Progenitor cell of endocrine pancreas (in vitro differentiated cells): ENCODE measurements at regions not wholly inside any gene's neighbourhood (a gene's known extent, or its start where the extent isn't known, plus 50 kb on each side); places are given as distances from the start of the nearest gene placed in this dataset.
"Not testable (repeated sequence)": the region's sequence is repeated elsewhere in the genome, so short reads cannot be mapped to it uniquely, and the experiment has no call there.

Experiments used
- DNase-seq: peaks from one replicate; pipeline ENCODE4 v3.0.0; 2021; ENCODE audit warnings: low spot score; ENCODE audit not compliant: unreplicated experiment
- H3K27ac Mint-ChIP-seq: 2 replicates; pipeline ENCODE4 v1.8.0; 2021; ENCODE audit warnings: mild to moderate bottlenecking, moderate library complexity, mixed read lengths
- H3K27me3 Mint-ChIP-seq: 2 replicates; pipeline ENCODE4 v1.8.0; 2021; ENCODE audit warnings: mixed read lengths
- H3K36me3 Mint-ChIP-seq: 2 replicates; pipeline ENCODE4 v1.8.0; 2022; ENCODE audit warnings: mixed read lengths; ENCODE audit not compliant: insufficient read depth
- H3K4me1 Mint-ChIP-seq: 2 replicates; pipeline ENCODE4 v1.8.0; 2021; ENCODE audit warnings: low read depth, mixed read lengths
- H3K4me3 Mint-ChIP-seq: 2 replicates; pipeline ENCODE4 v1.8.0; 2021; ENCODE audit warnings: low read depth, mild to moderate bottlenecking, moderate library complexity, mixed read lengths
- H3K9me3 Mint-ChIP-seq: 2 replicates; pipeline ENCODE4 v1.8.0; 2021; ENCODE audit warnings: low read depth, mixed read lengths
- TF ChIP-seq, protein P1 (sequence below): fragments of 200-600 bp; sonication (generic); IDR thresholded peaks from one replicate; pipeline ENCODE4 v1.5.0; 2021; ENCODE audit warnings: antibody characterized with exemption, mild to moderate bottlenecking; ENCODE audit not compliant: unreplicated experiment

DNA sequence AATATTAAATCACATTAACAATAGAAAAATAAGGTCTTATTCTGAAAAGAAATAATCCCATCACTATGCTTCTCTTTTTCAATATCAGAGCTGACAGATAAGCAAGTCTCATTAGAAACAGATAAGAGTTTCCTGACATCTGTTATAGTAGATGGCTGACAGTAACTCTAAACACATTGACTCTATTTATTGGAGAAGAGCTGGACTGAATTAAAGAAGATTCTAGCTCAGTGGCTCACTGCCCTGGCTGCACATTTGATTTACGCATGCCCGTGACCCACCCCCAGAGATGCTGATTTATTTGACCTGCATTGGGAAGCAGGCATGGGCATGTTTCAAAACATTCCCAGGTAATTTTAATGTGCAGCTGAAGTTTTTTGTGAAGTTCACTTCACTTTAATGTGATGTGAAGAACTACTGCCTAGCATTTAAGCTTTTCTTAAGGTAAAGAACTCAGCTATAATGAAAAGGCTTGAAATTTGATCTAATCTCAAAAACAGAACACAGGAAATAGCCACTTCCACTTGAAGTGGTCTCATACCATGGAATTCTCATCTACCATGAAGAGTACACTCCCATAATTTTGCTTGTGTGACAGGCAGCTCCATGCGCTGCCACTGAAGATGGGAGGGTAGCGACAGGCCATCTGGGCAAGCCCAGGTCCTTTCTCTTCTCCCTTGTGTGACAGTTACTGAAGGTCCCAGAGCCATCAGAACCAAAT is 162.3 kb downstream of the TPBG start:
- DNase-seq: no peak
- no peak overlapping the region for H3K4me3 Mint-ChIP-seq
- no peaks in the 10 kb centered on the region for H3K9me3 Mint-ChIP-seq
- no peaks in the 10 kb centered on the region for H3K36me3 Mint-ChIP-seq
- H3K4me1 Mint-ChIP-seq: no peaks in the 10 kb centered on the region
- no peak overlapping the region for H3K27ac Mint-ChIP-seq
- TF ChIP-seq, protein P1, sequence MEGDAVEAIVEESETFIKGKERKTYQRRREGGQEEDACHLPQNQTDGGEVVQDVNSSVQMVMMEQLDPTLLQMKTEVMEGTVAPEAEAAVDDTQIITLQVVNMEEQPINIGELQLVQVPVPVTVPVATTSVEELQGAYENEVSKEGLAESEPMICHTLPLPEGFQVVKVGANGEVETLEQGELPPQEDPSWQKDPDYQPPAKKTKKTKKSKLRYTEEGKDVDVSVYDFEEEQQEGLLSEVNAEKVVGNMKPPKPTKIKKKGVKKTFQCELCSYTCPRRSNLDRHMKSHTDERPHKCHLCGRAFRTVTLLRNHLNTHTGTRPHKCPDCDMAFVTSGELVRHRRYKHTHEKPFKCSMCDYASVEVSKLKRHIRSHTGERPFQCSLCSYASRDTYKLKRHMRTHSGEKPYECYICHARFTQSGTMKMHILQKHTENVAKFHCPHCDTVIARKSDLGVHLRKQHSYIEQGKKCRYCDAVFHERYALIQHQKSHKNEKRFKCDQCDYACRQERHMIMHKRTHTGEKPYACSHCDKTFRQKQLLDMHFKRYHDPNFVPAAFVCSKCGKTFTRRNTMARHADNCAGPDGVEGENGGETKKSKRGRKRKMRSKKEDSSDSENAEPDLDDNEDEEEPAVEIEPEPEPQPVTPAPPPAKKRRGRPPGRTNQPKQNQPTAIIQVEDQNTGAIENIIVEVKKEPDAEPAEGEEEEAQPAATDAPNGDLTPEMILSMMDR: no peak
- H3K27me3 Mint-ChIP-seq: no peaks in the 10 kb centered on the region

DNA sequence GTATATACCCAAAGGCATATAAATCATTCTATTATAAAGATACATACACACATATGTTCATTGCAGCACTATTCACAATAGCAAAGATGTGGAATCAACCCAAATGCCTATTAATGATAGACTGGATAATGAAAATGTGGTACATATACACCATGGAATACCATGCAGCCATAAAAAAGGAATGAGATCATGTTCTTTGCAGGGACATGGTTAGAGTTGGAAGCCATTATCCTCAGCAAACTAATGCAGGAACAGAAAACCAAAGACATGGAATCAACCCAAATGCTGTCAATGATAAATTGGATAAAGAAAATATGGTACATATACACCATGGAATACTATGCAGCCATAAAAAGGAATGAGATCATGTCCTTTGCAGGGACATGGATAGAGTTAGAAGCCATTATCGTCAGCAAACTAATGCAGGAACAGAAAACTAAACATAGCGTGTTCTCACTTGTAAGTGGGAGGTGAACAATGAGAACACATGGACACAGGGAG is 166.4 kb downstream of the TPBG start:
- not testable (repeated sequence) for H3K4me1 Mint-ChIP-seq, H3K27ac Mint-ChIP-seq, H3K9me3 Mint-ChIP-seq

DNA sequence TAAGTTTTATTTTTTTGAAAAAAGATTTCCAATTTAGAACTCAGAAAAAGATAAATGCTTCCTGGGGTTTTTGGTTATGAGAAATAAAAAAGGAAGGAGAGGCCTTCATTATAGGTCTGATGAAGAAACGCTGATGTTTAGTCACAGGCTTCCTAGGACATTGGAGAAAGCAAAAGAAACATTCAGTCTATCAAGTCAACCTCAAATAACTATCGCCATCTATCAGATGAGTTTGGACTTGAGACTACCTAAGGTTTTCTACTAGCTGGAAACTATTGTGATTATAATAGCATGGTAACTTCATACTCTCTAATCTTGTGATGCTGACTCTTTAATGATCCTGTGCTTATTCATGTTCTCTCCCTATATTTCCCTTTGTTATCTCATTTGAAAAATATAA is 171.3 kb downstream of the TPBG start:
- Mint-ChIP-seq H3K4me3 (no peak overlapping the region), H3K4me1 (peaks cover 20% of the 10 kb centered on the region), H3K27me3 (no peaks in the 10 kb centered on the region), H3K9me3 (peaks cover 3% of the 10 kb centered on the region), H3K27ac (no peak overlapping the region), H3K36me3 (no peaks in the 10 kb centered on the region)
- no peak for DNase-seq
- TF ChIP-seq, protein P1: no peak

More for the DNA sequence above, 166.4 kb downstream of the TPBG start:
- H3K4me3 Mint-ChIP-seq, H3K27me3 Mint-ChIP-seq, DNase-seq, H3K36me3 Mint-ChIP-seq: not testable (repeated sequence)

DNA sequence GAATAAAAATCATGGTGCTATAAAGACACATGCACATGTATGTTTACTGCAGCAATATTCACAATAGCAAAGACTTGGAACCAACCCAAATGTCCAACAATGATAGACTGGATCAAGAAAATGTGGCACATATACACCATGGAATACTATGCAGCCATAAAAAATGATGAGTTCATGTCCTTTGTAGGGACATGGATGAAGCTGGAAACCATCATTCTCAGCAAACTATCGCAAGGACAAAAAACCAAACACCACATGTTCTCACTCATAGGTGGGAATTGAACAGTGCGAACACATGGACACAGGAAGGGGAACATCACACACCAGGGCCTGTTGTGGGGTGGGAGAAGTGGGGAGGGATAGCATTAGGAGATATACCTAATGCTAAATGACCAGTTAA is 185.9 kb downstream of the TPBG start:
- H3K36me3 Mint-ChIP-seq, H3K4me3 Mint-ChIP-seq: not testable (repeated sequence)

DNA sequence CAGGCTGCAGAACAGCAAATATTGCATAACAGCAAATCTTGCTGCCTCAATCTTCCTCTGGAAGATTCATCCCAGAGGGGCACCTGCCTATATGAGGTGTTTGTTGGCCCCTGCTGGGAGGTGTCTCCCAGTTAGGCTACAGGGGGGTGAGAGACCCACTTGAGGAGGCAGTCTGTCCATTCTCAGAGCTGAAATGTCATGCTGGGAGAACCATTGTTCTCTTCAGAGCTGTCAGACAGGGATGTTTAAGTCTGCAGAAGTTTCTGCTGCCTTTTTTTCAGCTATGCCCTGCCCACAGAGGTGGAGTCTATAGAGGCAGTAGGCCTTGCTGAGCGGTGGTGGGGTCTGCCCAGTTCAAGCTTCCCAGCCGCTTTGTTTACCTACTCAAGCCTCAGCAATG is 187.7 kb downstream of the TPBG start:
- H3K9me3 Mint-ChIP-seq, H3K27me3 Mint-ChIP-seq, DNase-seq, H3K27ac Mint-ChIP-seq, H3K36me3 Mint-ChIP-seq, H3K4me1 Mint-ChIP-seq, H3K4me3 Mint-ChIP-seq: not testable (repeated sequence)

More for the DNA sequence above, 185.9 kb downstream of the TPBG start:
- H3K27ac Mint-ChIP-seq, DNase-seq, H3K4me1 Mint-ChIP-seq, H3K9me3 Mint-ChIP-seq, H3K27me3 Mint-ChIP-seq: not testable (repeated sequence)

DNA sequence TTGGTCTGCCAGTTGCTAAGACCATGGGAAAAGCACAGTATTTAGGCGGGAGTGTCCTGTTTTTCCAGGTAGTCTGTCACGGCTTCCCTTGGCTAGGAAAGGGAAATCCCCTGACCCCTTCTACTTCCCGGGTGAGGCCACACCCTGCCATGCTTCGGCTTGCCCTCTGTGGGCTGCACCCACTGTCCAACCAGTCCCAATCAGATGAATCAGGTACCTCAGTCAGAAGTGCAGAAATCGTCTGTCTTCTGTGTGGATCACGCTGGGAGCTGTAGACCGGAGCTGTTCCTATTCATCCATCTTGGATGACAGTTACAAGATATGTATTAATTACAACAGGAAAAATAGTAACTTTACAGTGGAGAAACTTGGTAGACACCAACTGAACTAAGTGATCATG is 188.2 kb downstream of the TPBG start:
- H3K27me3 Mint-ChIP-seq: no peaks in the 10 kb centered on the region
- H3K27ac Mint-ChIP-seq: no peak overlapping the region
- H3K9me3 Mint-ChIP-seq: peaks cover 3% of the 10 kb centered on the region
- TF ChIP-seq, protein P1: no peak
- H3K4me1 Mint-ChIP-seq: no peaks in the 10 kb centered on the region
- no peak for DNase-seq
- H3K36me3 Mint-ChIP-seq: no peaks in the 10 kb centered on the region
- H3K4me3 Mint-ChIP-seq: no peak overlapping the region

DNA sequence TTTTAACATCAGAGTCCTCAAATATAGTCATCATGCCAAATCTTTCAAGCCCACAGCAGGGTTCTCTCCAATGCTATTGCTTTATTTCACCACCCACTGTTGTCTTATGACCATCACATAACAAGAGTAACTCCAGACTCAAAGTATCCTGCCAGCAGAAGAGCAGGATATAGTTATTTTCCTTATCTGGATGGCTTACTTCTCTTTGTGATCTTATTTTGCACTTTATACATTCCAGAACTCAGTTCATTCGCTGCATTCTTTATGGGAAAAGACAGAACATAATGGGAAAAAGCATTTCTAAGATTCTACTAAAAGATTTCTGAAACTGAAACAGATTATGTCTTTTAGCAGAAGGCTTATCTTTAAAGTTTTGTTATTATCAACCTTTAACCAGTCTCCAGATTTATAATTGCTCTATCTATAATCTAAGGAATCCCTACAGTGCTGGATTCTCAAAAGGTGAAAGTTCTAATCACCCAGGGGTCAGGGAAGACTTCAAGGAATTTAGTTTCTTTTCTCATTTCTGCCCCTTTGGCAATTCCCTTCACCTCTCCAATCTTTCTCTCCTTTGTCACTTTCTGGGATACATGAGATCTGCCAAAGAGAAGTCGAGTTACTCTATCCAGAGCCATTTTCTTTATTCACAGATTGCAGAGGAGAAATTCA is 190.4 kb downstream of the TPBG start:
- H3K4me1 Mint-ChIP-seq: peaks cover 1% of the 10 kb centered on the region
- no peak overlapping the region for H3K4me3 Mint-ChIP-seq
- TF ChIP-seq, protein P1: no peak
- H3K36me3 Mint-ChIP-seq: no peaks in the 10 kb centered on the region
- peaks cover 7% of the 10 kb centered on the region for H3K9me3 Mint-ChIP-seq
- no peak for DNase-seq
- H3K27me3 Mint-ChIP-seq: no peaks in the 10 kb centered on the region
- H3K27ac Mint-ChIP-seq: no peak overlapping the region
